Glutamatergic neuron (in vitro differentiated cells): ENCODE measurements at regions not wholly inside any gene's neighbourhood (a gene's known extent, or its start where the extent isn't known, plus 50 kb on each side); places are given as distances from the start of the nearest gene placed in this dataset.

ENCODE experiments used
- DNase-seq: peaks from one replicate; pipeline ENCODE4 v3.0.0; 2022
- H3K27ac Mint-ChIP-seq: one replicate; pipeline ENCODE4 v1.8.0; 2020; ENCODE audit warnings: mild to moderate bottlenecking, mixed read lengths, inconsistent platforms; ENCODE audit not compliant: unreplicated experiment
- H3K27me3 Mint-ChIP-seq: one replicate; pipeline ENCODE4 v1.8.0; 2020; ENCODE audit warnings: mild to moderate bottlenecking, moderate library complexity, mixed read lengths, inconsistent platforms; ENCODE audit not compliant: unreplicated experiment
- H3K36me3 Mint-ChIP-seq: one replicate; pipeline ENCODE4 v1.8.0; 2020; ENCODE audit warnings: mild to moderate bottlenecking, mixed read lengths, inconsistent platforms; ENCODE audit not compliant: unreplicated experiment
- H3K4me1 Mint-ChIP-seq: one replicate; pipeline ENCODE4 v1.8.0; 2020; ENCODE audit warnings: mild to moderate bottlenecking, low read depth, mixed read lengths, inconsistent platforms; ENCODE audit not compliant: unreplicated experiment
- H3K4me3 Mint-ChIP-seq: one replicate; pipeline ENCODE4 v1.8.0; 2020; ENCODE audit warnings: mild to moderate bottlenecking, mixed read lengths, inconsistent platforms; ENCODE audit not compliant: unreplicated experiment
- H3K9me3 Mint-ChIP-seq: one replicate; pipeline ENCODE4 v1.8.0; 2020; ENCODE audit warnings: mild to moderate bottlenecking, moderate library complexity, mixed read lengths, inconsistent platforms; ENCODE audit not compliant: unreplicated experiment
- CTCF ChIP-seq: fragments of 200-600 bp; sonication (generic); IDR thresholded peaks from one replicate; pipeline ENCODE4 v1.5.0; 2021; ENCODE audit not compliant: partially characterized antibody, unreplicated experiment

- TF ChIP-seq CTCF: no peak
- peaks cover 23% of the 10 kb centered on the region for H3K4me1 Mint-ChIP-seq
- no peak for DNase-seq
- peaks cover 9% of the 10 kb centered on the region for H3K9me3 Mint-ChIP-seq
- no peak overlapping the region for H3K4me3 Mint-ChIP-seq
- peak overlapping the region; percentile 69 for H3K27ac Mint-ChIP-seq
- peaks cover 2% of the 10 kb centered on the region for H3K27me3 Mint-ChIP-seq
- no peaks in the 10 kb centered on the region for H3K36me3 Mint-ChIP-seq
Observed at GRCh38 chr5:98637557-98637956, 135.9 kb upstream of the RGMB start.

DNA sequence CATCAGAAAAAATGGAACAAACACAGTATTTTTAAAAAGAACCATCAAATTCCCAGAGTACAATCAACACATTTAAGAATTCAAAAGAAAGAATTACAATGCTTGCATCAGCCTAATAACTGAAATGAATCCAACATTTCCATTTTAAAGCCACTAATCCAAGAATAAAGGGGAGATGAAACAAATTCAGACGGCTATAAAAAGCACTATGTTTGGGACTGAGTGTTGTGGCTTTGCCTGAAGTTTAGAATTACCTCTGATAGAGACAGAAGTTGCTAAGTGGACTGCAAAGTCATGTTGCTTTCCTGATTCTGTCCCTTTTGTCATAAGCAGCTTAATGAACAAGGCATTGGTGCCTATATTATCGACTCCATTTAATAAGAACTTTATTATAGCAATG is 135.4 kb upstream of the RGMB start:
- TF ChIP-seq CTCF: no peak
- Mint-ChIP-seq H3K27ac (no peak overlapping the region), H3K36me3 (no peaks in the 10 kb centered on the region), H3K27me3 (peaks cover 2% of the 10 kb centered on the region), H3K4me3 (no peak overlapping the region), H3K4me1 (peaks cover 23% of the 10 kb centered on the region), H3K9me3 (peaks cover 9% of the 10 kb centered on the region)
- no peak for DNase-seq

DNA sequence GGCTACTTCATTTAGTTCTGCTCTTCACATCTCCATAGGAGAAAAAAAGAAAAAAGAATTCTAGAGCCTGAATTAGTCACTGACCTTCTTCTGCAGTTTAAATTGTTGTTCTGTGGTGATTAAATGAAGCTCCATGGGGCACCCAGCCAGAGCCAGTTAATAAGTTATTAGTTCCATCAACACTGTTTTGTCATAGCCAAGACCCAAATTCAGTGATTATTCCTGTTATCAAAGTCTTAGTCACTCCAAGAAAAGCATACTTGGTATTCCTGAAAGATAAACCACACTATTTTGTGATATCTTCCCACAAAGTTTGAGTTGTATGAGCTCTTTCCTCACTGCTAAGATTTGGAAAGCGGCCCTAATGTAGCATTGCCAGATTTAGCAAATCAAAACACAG is 134.8 kb upstream of the RGMB start:
- H3K4me3 Mint-ChIP-seq: no peak overlapping the region
- H3K9me3 Mint-ChIP-seq: peaks cover 8% of the 10 kb centered on the region
- no peak for TF ChIP-seq CTCF
- peaks cover 2% of the 10 kb centered on the region for H3K27me3 Mint-ChIP-seq
- DNase-seq: no peak
- peaks cover 23% of the 10 kb centered on the region for H3K4me1 Mint-ChIP-seq
- no peaks in the 10 kb centered on the region for H3K36me3 Mint-ChIP-seq
- no peak overlapping the region for H3K27ac Mint-ChIP-seq

GRCh38 chr5:98639274-98639673 is 134.2 kb upstream of the RGMB start:
- Mint-ChIP-seq H3K4me3 (no peak overlapping the region), H3K9me3 (peaks cover 8% of the 10 kb centered on the region), H3K36me3 (no peaks in the 10 kb centered on the region), H3K4me1 (peaks cover 23% of the 10 kb centered on the region), H3K27me3 (peaks cover 2% of the 10 kb centered on the region), H3K27ac (peak overlapping the region; percentile 44)
- DNase-seq: no peak
- TF ChIP-seq CTCF: no peak

DNA sequence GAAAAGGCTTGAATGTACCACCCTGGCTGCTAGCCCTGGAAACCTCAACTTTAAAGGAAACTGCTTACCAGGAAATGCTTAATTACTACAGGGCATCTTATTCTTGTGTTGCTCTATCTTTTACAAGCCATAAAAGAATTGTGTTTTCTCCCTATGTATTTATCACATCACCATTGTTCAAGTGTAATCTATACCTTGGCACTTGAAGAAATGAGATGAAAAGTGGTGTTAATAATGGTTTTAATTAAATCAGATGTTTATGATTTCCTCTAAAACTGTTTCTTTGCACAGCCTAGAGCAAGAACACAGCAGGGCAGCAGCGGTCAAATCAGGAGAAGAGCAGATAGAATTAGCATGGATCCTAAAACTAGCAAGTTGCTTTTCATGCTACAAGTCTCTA is 131.8 kb upstream of the RGMB start:
- H3K27ac Mint-ChIP-seq: no peak overlapping the region
- no peaks in the 10 kb centered on the region for H3K27me3 Mint-ChIP-seq
- H3K36me3 Mint-ChIP-seq: no peaks in the 10 kb centered on the region
- H3K9me3 Mint-ChIP-seq: peaks cover 8% of the 10 kb centered on the region
- no peak for TF ChIP-seq CTCF
- peaks cover 19% of the 10 kb centered on the region for H3K4me1 Mint-ChIP-seq
- no peak for DNase-seq
- H3K4me3 Mint-ChIP-seq: no peak overlapping the region
